Endodermal cell (in vitro differentiated cells): ENCODE measurements at regions not wholly inside any gene's neighbourhood (a gene's known extent, or its start where the extent isn't known, plus 50 kb on each side); places are given as distances from the start of the nearest gene placed in this dataset.

Experiments used
- DNase-seq: peaks from one replicate; pipeline ENCODE4 v3.0.0-alpha.2; 2017
- H3K27ac ChIP-seq: 2 replicates; pipeline ENCODE4 v1.5.1; 2013; ENCODE audit warnings: mild to moderate bottlenecking, low read depth, low read length, moderate library complexity
- H3K27me3 ChIP-seq: 2 replicates; pipeline ENCODE4 v1.6.1; 2013; ENCODE audit warnings: mild to moderate bottlenecking, low read length, moderate library complexity; ENCODE audit not compliant: insufficient read depth, control insufficient read depth, poor library complexity, severe bottlenecking
- H3K36me3 ChIP-seq: 2 replicates; pipeline ENCODE4 v1.7.0; 2013; ENCODE audit warnings: mild to moderate bottlenecking, low read length, moderate library complexity; ENCODE audit not compliant: control insufficient read depth, insufficient read depth
- H3K4me1 ChIP-seq: one replicate; pipeline ENCODE4 v1.7.0; 2013; ENCODE audit warnings: low read length; ENCODE audit not compliant: control insufficient read depth, insufficient read depth
- H3K4me3 ChIP-seq: 2 replicates; pipeline ENCODE4 v1.5.1; 2013; ENCODE audit warnings: mild to moderate bottlenecking, low read length, moderate library complexity
- H3K9ac ChIP-seq: 2 replicates; pipeline ENCODE4 v1.6.1; 2013; ENCODE audit warnings: mild to moderate bottlenecking, low read length, moderate library complexity; ENCODE audit not compliant: poor library complexity, severe bottlenecking; ENCODE audit errors: extremely low read depth
- H3K9me3 ChIP-seq: 2 replicates; pipeline ENCODE4 v1.6.1; 2013; ENCODE audit warnings: mild to moderate bottlenecking, low read length, moderate library complexity; ENCODE audit not compliant: control insufficient read depth
- H3K27ac Mint-ChIP-seq: 2 replicates; pipeline ENCODE4 v1.8.0; 2020; ENCODE audit warnings: mixed read lengths
- H3K27me3 Mint-ChIP-seq: 2 replicates; pipeline ENCODE4 v1.8.0; 2021; ENCODE audit warnings: mild to moderate bottlenecking, mixed read lengths; ENCODE audit not compliant: insufficient read depth
- H3K36me3 Mint-ChIP-seq: 2 replicates; pipeline ENCODE4 v1.8.0; 2020; ENCODE audit warnings: low read depth, mixed read lengths
- H3K4me1 Mint-ChIP-seq: 2 replicates; pipeline ENCODE4 v1.8.0; 2020; ENCODE audit warnings: mixed read lengths
- H3K4me3 Mint-ChIP-seq: 2 replicates; pipeline ENCODE4 v1.8.0; 2020; ENCODE audit warnings: mild to moderate bottlenecking, moderate library complexity, mixed read lengths
- H3K9me3 Mint-ChIP-seq: 2 replicates; pipeline ENCODE4 v1.8.0; 2020; ENCODE audit warnings: mild to moderate bottlenecking, mixed read lengths
- WGBS, 2 experiments: methylation state at CpG; one replicate each; pipeline versions ENCODE4 v1.1.5 to v1.1.7; 2013; ENCODE audit warnings: missing lambda C conversion rate in 2 of 2, mixed read lengths in 1 of 2; ENCODE audit not compliant: insufficient coverage in 1 of 2, insufficient read length in 1 of 2; 5-methylcytosine and 5-hydroxymethylcytosine counted together
- TF ChIP-seq, protein P1 (sequence below): fragments of 200-600 bp; sonication (generic); conservative IDR thresholded peaks from 2 replicates; pipeline ENCODE4 v1.5.0; 2021; ENCODE audit warnings: antibody characterized with exemption, mild to moderate bottlenecking

DNA sequence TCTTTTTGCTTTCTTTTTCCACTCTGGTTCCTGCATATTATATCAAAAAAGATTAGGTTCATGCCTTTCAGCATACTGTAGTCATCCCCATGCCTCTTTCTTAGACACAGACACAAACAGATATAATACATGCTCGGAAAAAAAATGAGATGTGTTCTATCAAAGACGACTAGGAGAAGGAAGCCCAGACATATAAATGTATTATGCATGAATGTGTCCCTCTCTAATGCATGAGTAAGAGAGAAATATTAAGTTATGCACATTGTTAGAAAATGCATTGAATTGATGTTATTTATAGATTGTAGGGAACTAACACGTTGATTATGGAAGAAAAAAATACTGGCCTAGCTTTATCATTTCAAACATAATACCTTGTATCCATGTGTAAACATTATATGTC, 252.4 kb upstream of the BCHE start:
- H3K27ac Mint-ChIP-seq: no peak overlapping the region
- Histone ChIP-seq H3K36me3 (no peaks in the 10 kb centered on the region), H3K9me3 (no peaks in the 10 kb centered on the region), H3K4me3 (no peak overlapping the region), H3K4me1 (no peaks in the 10 kb centered on the region), H3K27me3 (no peaks in the 10 kb centered on the region), H3K9ac (no peak overlapping the region), H3K27ac (no peak overlapping the region)
- no peaks in the 10 kb centered on the region for H3K9me3 Mint-ChIP-seq
- H3K4me3 Mint-ChIP-seq: no peak overlapping the region
- TF ChIP-seq, protein P1, sequence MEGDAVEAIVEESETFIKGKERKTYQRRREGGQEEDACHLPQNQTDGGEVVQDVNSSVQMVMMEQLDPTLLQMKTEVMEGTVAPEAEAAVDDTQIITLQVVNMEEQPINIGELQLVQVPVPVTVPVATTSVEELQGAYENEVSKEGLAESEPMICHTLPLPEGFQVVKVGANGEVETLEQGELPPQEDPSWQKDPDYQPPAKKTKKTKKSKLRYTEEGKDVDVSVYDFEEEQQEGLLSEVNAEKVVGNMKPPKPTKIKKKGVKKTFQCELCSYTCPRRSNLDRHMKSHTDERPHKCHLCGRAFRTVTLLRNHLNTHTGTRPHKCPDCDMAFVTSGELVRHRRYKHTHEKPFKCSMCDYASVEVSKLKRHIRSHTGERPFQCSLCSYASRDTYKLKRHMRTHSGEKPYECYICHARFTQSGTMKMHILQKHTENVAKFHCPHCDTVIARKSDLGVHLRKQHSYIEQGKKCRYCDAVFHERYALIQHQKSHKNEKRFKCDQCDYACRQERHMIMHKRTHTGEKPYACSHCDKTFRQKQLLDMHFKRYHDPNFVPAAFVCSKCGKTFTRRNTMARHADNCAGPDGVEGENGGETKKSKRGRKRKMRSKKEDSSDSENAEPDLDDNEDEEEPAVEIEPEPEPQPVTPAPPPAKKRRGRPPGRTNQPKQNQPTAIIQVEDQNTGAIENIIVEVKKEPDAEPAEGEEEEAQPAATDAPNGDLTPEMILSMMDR: no peak
- H3K36me3 Mint-ChIP-seq: no peaks in the 10 kb centered on the region
- 95 to 100% methylated on average over 2 of the region's 3 CpGs for WGBS, 2 experiments
- DNase-seq: no peak
- H3K27me3 Mint-ChIP-seq: no peaks in the 10 kb centered on the region
- no peaks in the 10 kb centered on the region for H3K4me1 Mint-ChIP-seq

DNA sequence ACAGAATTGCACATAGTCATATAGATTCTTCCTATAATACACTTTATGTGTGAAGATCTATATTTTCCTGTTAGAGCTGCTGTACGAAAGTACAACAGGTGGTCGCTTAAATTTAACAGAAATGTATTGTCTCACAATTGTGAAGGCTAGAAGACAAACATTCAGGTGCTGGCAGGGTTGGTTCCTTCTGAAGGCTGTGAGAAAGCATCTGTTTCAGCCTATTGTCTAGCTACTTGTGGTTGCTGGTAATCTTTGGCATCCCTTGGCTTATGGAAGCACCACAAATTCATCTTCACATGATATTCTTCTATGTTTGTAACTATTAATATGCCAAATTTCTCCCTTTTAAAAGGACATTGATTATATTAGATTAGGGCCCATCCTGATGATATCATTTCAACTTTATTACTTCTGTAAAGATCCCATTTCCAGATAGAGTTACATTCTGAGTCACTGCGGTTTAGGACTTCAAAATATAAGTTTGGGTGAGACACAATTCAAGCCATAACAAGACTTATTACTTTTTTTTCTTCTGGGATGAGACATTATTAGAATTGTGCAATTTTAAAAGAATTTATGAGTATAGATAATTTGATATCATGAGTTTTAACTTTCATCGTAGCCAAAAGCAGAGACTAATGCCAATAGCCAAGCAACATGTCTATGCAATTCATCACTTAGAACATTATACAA, 248.1 kb upstream of the BCHE start:
- Mint-ChIP-seq H3K4me1 (no peaks in the 10 kb centered on the region), H3K9me3 (no peaks in the 10 kb centered on the region), H3K27me3 (no peaks in the 10 kb centered on the region), H3K36me3 (no peaks in the 10 kb centered on the region), H3K27ac (no peak overlapping the region), H3K4me3 (no peak overlapping the region)
- no peak for DNase-seq
- Histone ChIP-seq H3K4me1 (no peaks in the 10 kb centered on the region), H3K27me3 (no peaks in the 10 kb centered on the region), H3K4me3 (no peak overlapping the region), H3K27ac (no peak overlapping the region), H3K9ac (no peak overlapping the region), H3K36me3 (no peaks in the 10 kb centered on the region), H3K9me3 (no peaks in the 10 kb centered on the region)
- TF ChIP-seq, protein P1: no peak
- 96% methylated on average over 4 of the region's 4 CpGs; no CpG with 5 or more reads in 1 of the 2 experiments for WGBS, 2 experiments

DNA sequence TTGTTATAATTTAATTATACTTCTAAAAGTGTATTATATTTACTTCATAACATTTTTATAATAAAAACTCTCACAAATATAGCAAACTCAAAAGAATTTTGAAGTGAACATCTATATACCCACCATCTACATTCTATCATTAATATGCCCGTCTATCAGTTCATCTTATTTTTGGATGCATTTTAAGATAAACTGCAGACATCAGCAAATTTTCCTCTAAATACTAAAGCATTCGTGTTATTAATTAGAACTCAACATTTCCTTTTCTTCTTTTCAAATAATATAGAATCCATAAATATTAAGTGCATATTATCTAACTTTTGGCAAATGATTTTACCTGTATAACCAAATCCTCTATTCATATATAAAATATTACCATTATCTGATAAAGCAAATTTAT, 242.9 kb upstream of the BCHE start:
- Histone ChIP-seq H3K9me3 (no peaks in the 10 kb centered on the region), H3K4me1 (no peaks in the 10 kb centered on the region), H3K36me3 (no peaks in the 10 kb centered on the region), H3K9ac (no peak overlapping the region), H3K27me3 (no peaks in the 10 kb centered on the region), H3K27ac (no peak overlapping the region), H3K4me3 (no peak overlapping the region)
- Mint-ChIP-seq H3K27ac (no peak overlapping the region), H3K4me1 (no peaks in the 10 kb centered on the region), H3K36me3 (no peaks in the 10 kb centered on the region), H3K4me3 (no peak overlapping the region), H3K9me3 (no peaks in the 10 kb centered on the region), H3K27me3 (no peaks in the 10 kb centered on the region)
- TF ChIP-seq, protein P1: no peak
- 93% methylated on average over 2 of the region's 2 CpGs; no CpG with 5 or more reads in 1 of the 2 experiments for WGBS, 2 experiments
- DNase-seq: no peak
